HepG2 (cell line): ENCODE measurements at regions not wholly inside any gene's neighbourhood (a gene's known extent, or its start where the extent isn't known, plus 50 kb on each side); places are given as distances from the start of the nearest gene placed in this dataset.

Experiments
- CEBPG ChIP-seq: IDR thresholded peaks from 2 replicates; pipeline ENCODE4 v1.6.1; 2016
- HNF1B ChIP-seq: sonication (generic); formaldehyde crosslinking; IDR thresholded peaks from 2 replicates; pipeline ENCODE4 v1.5.1; 2020; ENCODE audit warnings: mild to moderate bottlenecking, moderate library complexity, missing genetic modification reagents
- KDM1A ChIP-seq: IDR thresholded peaks from 2 replicates; pipeline ENCODE4 v1.6.1; 2016; ENCODE audit warnings: missing compliant biosample characterization
- KLF15 ChIP-seq: sonication (generic); formaldehyde crosslinking; IDR thresholded peaks from 2 replicates; pipeline ENCODE4 v1.8.1; 2023; ENCODE audit warnings: borderline replicate concordance, mild to moderate bottlenecking, inconsistent platforms, missing genetic modification reagents, mixed read lengths
- MLXIP ChIP-seq: sonication (generic); formaldehyde crosslinking; IDR thresholded peaks from 2 replicates; pipeline ENCODE4 v1.9.0; 2021; ENCODE audit warnings: missing genetic modification reagents, borderline replicate concordance
- SCMH1 ChIP-seq: sonication (generic); formaldehyde crosslinking; IDR thresholded peaks from 2 replicates; pipeline ENCODE4 v1.9.0; 2021; ENCODE audit warnings: missing genetic modification reagents, mild to moderate bottlenecking, borderline replicate concordance
- SOX13 ChIP-seq, 3 experiments: fragments of 450-650 bp in 1 of 3; sonication (generic) in 1 of 3; formaldehyde crosslinking in 1 of 3; IDR thresholded peaks in 2 of 3; conservative IDR thresholded peaks in 1 of 3; 2 replicates each; pipeline versions ENCODE4 v1.5.0 to v1.6.1; 2016 to 2020; ENCODE audit warnings: antibody characterized with exemption in 1 of 3, mild to moderate bottlenecking in 1 of 3, missing compliant biosample characterization in 1 of 3, missing genetic modification reagents in 1 of 3, moderate library complexity in 1 of 3
- SPEN ChIP-seq: sonication (generic); formaldehyde crosslinking; IDR thresholded peaks from 2 replicates; pipeline ENCODE4 v1.5.1; 2020; ENCODE audit warnings: low read depth, mild to moderate bottlenecking, missing genetic modification reagents
- SUZ12 ChIP-seq: fragments of 150-350 bp; IDR thresholded peaks from 2 replicates; pipeline ENCODE4 v1.6.1; 2014; ENCODE audit warnings: low read depth, low read length
- YY1 ChIP-seq: IDR thresholded peaks from 2 replicates; pipeline ENCODE4 v1.6.1; 2011; ENCODE audit warnings: low read length, low read depth, moderate library complexity, mild to moderate bottlenecking; ENCODE audit not compliant: insufficient read depth, insufficient replicate concordance
- ZNF3 ChIP-seq: IDR thresholded peaks from 2 replicates; pipeline ENCODE4 v1.7.0; 2017; ENCODE audit warnings: inconsistent platforms
- ZNF501 ChIP-seq: sonication (generic); formaldehyde crosslinking; IDR thresholded peaks from 2 replicates; pipeline ENCODE4 v1.5.1; 2020; ENCODE audit warnings: mild to moderate bottlenecking, moderate library complexity, missing genetic modification reagents
- ZNF709 ChIP-seq: sonication (generic); formaldehyde crosslinking; IDR thresholded peaks from 2 replicates; pipeline ENCODE4 v1.5.0; 2020; ENCODE audit warnings: mild to moderate bottlenecking, missing genetic modification reagents
- TF ChIP-seq, protein P1 (sequence below): sonication (generic); formaldehyde crosslinking; IDR thresholded peaks from 2 replicates; pipeline ENCODE4 v1.5.0; 2020; ENCODE audit warnings: mild to moderate bottlenecking, missing genetic modification reagents
- TF ChIP-seq, protein P2 (sequence below): sonication (generic); formaldehyde crosslinking; IDR thresholded peaks from 2 replicates; pipeline ENCODE4 v1.4.0; 2020; ENCODE audit warnings: mild to moderate bottlenecking, missing genetic modification reagents
- TF ChIP-seq, protein P3 (sequence below), 2 experiments: IDR thresholded peaks; 2 replicates each; pipeline ENCODE4 v1.6.1; 2011 to 2012; ENCODE audit warnings: low read length in 2 of 2, borderline replicate concordance in 1 of 2, low read depth in 1 of 2, mild to moderate bottlenecking in 1 of 2, moderate library complexity in 1 of 2
- TF ChIP-seq, protein P4 (sequence below): IDR thresholded peaks from 2 replicates; pipeline ENCODE4 v1.6.1; 2018; ENCODE audit warnings: missing genetic modification reagents

- TF ChIP-seq, protein P1, sequence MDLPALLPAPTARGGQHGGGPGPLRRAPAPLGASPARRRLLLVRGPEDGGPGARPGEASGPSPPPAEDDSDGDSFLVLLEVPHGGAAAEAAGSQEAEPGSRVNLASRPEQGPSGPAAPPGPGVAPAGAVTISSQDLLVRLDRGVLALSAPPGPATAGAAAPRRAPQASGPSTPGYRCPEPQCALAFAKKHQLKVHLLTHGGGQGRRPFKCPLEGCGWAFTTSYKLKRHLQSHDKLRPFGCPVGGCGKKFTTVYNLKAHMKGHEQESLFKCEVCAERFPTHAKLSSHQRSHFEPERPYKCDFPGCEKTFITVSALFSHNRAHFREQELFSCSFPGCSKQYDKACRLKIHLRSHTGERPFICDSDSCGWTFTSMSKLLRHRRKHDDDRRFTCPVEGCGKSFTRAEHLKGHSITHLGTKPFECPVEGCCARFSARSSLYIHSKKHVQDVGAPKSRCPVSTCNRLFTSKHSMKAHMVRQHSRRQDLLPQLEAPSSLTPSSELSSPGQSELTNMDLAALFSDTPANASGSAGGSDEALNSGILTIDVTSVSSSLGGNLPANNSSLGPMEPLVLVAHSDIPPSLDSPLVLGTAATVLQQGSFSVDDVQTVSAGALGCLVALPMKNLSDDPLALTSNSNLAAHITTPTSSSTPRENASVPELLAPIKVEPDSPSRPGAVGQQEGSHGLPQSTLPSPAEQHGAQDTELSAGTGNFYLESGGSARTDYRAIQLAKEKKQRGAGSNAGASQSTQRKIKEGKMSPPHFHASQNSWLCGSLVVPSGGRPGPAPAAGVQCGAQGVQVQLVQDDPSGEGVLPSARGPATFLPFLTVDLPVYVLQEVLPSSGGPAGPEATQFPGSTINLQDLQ (CRISPR knock-in tag) = no peak
- TF ChIP-seq SCMH1 (no peak), YY1 (no peak), MLXIP (CRISPR knock-in tag) (0 out of 2 replicates have a peak, but pooled peaks have one; percentile 49), CEBPG (CRISPR knock-in tag) (peak; percentile 51), KLF15 (CRISPR knock-in tag) (no peak), ZNF501 (CRISPR knock-in tag) (no peak), SPEN (no peak), ZNF709 (CRISPR knock-in tag) (no peak), HNF1B (CRISPR knock-in tag) (no peak), SOX13 (IDR thresholded peaks at IDR 0.05) (peak; percentile 48; the same call in 1 of the 2 replicates), SOX13 (CRISPR knock-in tag; conservative IDR thresholded peaks at IDR 0.05 in 1 of 2, IDR thresholded peaks at IDR 0.05 in 1 of 2) (peak in 1 of 2 experiments; percentile 95; a peak in 2 of 4 replicates), SUZ12 (no peak), ZNF3 (CRISPR knock-in tag) (no peak), KDM1A (CRISPR knock-in tag) (no peak)
- TF ChIP-seq, protein P2, sequence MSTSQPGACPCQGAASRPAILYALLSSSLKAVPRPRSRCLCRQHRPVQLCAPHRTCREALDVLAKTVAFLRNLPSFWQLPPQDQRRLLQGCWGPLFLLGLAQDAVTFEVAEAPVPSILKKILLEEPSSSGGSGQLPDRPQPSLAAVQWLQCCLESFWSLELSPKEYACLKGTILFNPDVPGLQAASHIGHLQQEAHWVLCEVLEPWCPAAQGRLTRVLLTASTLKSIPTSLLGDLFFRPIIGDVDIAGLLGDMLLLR = no peak
- TF ChIP-seq, protein P3, sequence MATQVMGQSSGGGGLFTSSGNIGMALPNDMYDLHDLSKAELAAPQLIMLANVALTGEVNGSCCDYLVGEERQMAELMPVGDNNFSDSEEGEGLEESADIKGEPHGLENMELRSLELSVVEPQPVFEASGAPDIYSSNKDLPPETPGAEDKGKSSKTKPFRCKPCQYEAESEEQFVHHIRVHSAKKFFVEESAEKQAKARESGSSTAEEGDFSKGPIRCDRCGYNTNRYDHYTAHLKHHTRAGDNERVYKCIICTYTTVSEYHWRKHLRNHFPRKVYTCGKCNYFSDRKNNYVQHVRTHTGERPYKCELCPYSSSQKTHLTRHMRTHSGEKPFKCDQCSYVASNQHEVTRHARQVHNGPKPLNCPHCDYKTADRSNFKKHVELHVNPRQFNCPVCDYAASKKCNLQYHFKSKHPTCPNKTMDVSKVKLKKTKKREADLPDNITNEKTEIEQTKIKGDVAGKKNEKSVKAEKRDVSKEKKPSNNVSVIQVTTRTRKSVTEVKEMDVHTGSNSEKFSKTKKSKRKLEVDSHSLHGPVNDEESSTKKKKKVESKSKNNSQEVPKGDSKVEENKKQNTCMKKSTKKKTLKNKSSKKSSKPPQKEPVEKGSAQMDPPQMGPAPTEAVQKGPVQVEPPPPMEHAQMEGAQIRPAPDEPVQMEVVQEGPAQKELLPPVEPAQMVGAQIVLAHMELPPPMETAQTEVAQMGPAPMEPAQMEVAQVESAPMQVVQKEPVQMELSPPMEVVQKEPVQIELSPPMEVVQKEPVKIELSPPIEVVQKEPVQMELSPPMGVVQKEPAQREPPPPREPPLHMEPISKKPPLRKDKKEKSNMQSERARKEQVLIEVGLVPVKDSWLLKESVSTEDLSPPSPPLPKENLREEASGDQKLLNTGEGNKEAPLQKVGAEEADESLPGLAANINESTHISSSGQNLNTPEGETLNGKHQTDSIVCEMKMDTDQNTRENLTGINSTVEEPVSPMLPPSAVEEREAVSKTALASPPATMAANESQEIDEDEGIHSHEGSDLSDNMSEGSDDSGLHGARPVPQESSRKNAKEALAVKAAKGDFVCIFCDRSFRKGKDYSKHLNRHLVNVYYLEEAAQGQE (IDR thresholded peaks at IDR 0.05; ENCODE audit: borderline replicate concordance in 1 of 2, low read depth in 1 of 2, low read length in 2 of 2) = no peak
- TF ChIP-seq, protein P4, sequence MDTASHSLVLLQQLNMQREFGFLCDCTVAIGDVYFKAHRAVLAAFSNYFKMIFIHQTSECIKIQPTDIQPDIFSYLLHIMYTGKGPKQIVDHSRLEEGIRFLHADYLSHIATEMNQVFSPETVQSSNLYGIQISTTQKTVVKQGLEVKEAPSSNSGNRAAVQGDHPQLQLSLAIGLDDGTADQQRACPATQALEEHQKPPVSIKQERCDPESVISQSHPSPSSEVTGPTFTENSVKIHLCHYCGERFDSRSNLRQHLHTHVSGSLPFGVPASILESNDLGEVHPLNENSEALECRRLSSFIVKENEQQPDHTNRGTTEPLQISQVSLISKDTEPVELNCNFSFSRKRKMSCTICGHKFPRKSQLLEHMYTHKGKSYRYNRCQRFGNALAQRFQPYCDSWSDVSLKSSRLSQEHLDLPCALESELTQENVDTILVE (CRISPR knock-in tag) = no peak
Measured at GRCh38 chr20:53769041-53769440, 175.4 kb upstream of the ZNF217 start (continued).
